DMS53 treated with DMSO at 0.1 percent for 48 hours (cell line): ENCODE measurements at regions not wholly inside any gene's neighbourhood (a gene's known extent, or its start where the extent isn't known, plus 50 kb on each side); places are given as distances from the start of the nearest gene placed in this dataset.

ENCODE experiments used
- DNase-seq: peaks from one replicate; lab custom pipeline; 2025; ENCODE audit not compliant: unreplicated experiment; lab: John Stamatoyannopoulos, UW

- no peak for DNase-seq
Observed at GRCh38 chr12:118748478-118749380, 232.6 kb upstream of the SRRM4 start.

GRCh38 chr12:118749646-118750045 is 231.7 kb upstream of the SRRM4 start:
- no peak for DNase-seq

GRCh38 chr12:118750666-118751065 is 230.7 kb upstream of the SRRM4 start:
- no peak for DNase-seq

GRCh38 chr12:118751355-118751754 is 230.0 kb upstream of the SRRM4 start:
- DNase-seq: no peak

GRCh38 chr12:118760623-118761022 is 220.7 kb upstream of the SRRM4 start:
- no peak for DNase-seq

GRCh38 chr12:118763234-118763633 is 218.1 kb upstream of the SRRM4 start:
- DNase-seq: no peak

GRCh38 chr12:118773956-118774723 is 207.2 kb upstream of the SRRM4 start:
- peak; percentile 2 for DNase-seq

GRCh38 chr12:118777504-118777903 is 203.8 kb upstream of the SRRM4 start:
- DNase-seq: no peak

- no peak for DNase-seq
Observed at GRCh38 chr12:118778077-118778476, 203.3 kb upstream of the SRRM4 start.

- no peak for DNase-seq
Observed at GRCh38 chr12:118780939-118781338, 200.4 kb upstream of the SRRM4 start.

GRCh38 chr12:118781692-118782091 is 199.6 kb upstream of the SRRM4 start:
- no peak for DNase-seq

GRCh38 chr12:118783703-118784102 is 197.6 kb upstream of the SRRM4 start:
- DNase-seq: no peak

GRCh38 chr12:118790578-118790977 is 190.8 kb upstream of the SRRM4 start:
- no peak for DNase-seq

GRCh38 chr12:118813778-118814357 is 167.5 kb upstream of the SRRM4 start:
- no peak for DNase-seq

- no peak for DNase-seq
Observed at GRCh38 chr12:118816296-118816695, 165.0 kb upstream of the SRRM4 start.

- DNase-seq: no peak
Observed at GRCh38 chr12:118821386-118821925, 159.9 kb upstream of the SRRM4 start.

- DNase-seq: no peak
Observed at GRCh38 chr12:118822512-118822911, 158.8 kb upstream of the SRRM4 start.

GRCh38 chr12:118827047-118827446 is 154.3 kb upstream of the SRRM4 start:
- DNase-seq: no peak

GRCh38 chr12:118827606-118828005 is 153.7 kb upstream of the SRRM4 start:
- DNase-seq: no peak

- DNase-seq: no peak
Observed at GRCh38 chr12:118830296-118830695, 151.0 kb upstream of the SRRM4 start.

GRCh38 chr12:118835926-118836325 is 145.4 kb upstream of the SRRM4 start:
- no peak for DNase-seq
